SU-DHL-6 (cell line): ENCODE measurements at regions not wholly inside any gene's neighbourhood (a gene's known extent, or its start where the extent isn't known, plus 50 kb on each side); places are given as distances from the start of the nearest gene placed in this dataset.

ENCODE experiments used
- CTCF ChIP-seq: fragments of 200-600 bp; sonication (generic); IDR thresholded peaks from one replicate; pipeline ENCODE4 v1.5.1; 2017; ENCODE audit warnings: antibody characterized with exemption, mild to moderate bottlenecking, low read length, moderate library complexity; ENCODE audit not compliant: insufficient read depth, poor library complexity, severe bottlenecking
- EZH2phosphoT487 ChIP-seq: fragments of 200-600 bp; sonication (generic), shearing (Covaris generic); conservative IDR thresholded peaks from 2 replicates; pipeline ENCODE4 v1.6.1; 2018; ENCODE audit warnings: mild to moderate bottlenecking, antibody characterized with exemption, low read length, moderate library complexity, mixed read lengths

- TF ChIP-seq EZH2phosphoT487 = no peak
- TF ChIP-seq CTCF = no peak
These were observed 132.3 kb upstream of the MPDZ start for GRCh38 chr9:13411791-13412190.
